ENCODE measurements at regions not wholly inside any gene's neighbourhood (a gene's known extent, or its start where the extent isn't known, plus 50 kb on each side); places are given as distances from the start of the nearest gene placed in this dataset.

DNA sequence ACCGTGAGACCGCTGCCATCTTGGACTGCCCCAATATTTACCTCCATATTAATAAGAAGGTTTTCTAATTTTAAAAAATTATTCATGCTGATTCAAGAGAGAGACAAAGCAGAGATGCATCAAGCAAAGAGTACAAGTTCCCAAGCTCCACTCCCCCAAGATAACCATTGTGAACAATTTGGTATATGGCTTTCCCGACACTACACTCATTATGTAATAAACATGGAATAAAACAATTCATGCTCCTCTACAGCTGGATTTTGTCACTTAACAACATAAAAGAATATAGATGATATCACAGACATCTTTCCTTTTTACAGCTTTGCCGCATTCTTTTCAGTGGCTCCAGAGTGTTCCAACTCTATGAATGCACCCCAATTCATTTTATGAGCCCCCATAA lies 307.6 kb downstream of the FGFR2 start:
- Mint-ChIP-seq H3K4me1 (peaks cover 39% of the 10 kb centered on the region), H3K4me3 (no peak overlapping the region), H3K27me3 (ENCODE audit: insufficient read depth, low read depth, poor library complexity) (peaks cover 1% of the 10 kb centered on the region)

DNA sequence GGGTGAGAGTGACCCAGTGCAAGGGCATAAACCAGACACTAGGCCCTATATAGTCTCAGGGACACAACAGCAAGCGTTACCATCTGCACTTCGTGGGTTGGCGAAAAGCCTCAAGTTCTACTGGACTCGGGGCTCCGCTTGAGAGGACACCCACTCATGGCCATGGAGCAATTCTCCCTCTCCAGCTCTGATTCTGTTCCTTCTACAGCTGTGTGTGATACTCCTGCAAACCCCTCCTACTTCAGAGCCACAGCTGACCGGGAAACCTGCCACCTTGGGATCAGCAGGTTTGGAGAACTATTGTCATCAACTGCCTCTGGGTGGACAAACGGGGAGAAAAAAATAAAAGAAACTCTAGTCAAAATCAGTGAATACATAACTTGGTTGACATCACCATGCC lies 306.9 kb downstream of the FGFR2 start:
- H3K4me3 ChIP-seq = no peak overlapping the region
- no peaks in the 10 kb centered on the region for H3K36me3 ChIP-seq (ENCODE audit: insufficient read depth)
- no peak overlapping the region for H3K4me2 ChIP-seq
- Mint-ChIP-seq H3K4me3 (no peak overlapping the region), H3K9me3 (peaks cover 12% of the 10 kb centered on the region; the same call in 2 of the 3 replicates), H3K4me1 (peaks cover 37% of the 10 kb centered on the region), H3K27ac (no peak overlapping the region), H3K36me3 (ENCODE audit: low read depth) (peaks cover 13% of the 10 kb centered on the region), H3K27me3 (ENCODE audit: insufficient read depth, low read depth, poor library complexity) (peaks cover 1% of the 10 kb centered on the region)
- H4K20me1 ChIP-seq (replicated peaks; ENCODE audit: insufficient read depth) = no peaks in the 10 kb centered on the region
- no peaks in the 10 kb centered on the region for H3K27me3 ChIP-seq (ENCODE audit: insufficient read depth)
- H3K4me1 ChIP-seq (ENCODE audit: insufficient read depth) = peaks cover 25% of the 10 kb centered on the region
- no peak for DNase-seq (ENCODE audit: low spot score)
- no peaks in the 10 kb centered on the region for H3F3A ChIP-seq (replicated peaks; ENCODE audit: low read depth)
- no peak for ATAC-seq
- H3K9me2 ChIP-seq (ENCODE audit: insufficient read depth) = peaks cover 15% of the 10 kb centered on the region
- H3K27ac ChIP-seq (ENCODE audit: low read depth) = no peak overlapping the region
- no peaks in the 10 kb centered on the region for H3K79me2 ChIP-seq (replicated peaks; ENCODE audit: insufficient read depth)
- no peak overlapping the region; the same call in 1 of the 2 replicates for H2AFZ ChIP-seq
- TF ChIP-seq ZNF331 (CRISPR knock-in tag; IDR thresholded peaks at IDR 0.05; ENCODE audit: low read depth) (no peak), EZH2phosphoT487 (IDR thresholded peaks at IDR 0.05; ENCODE audit: unreplicated experiment) (no peak), STAT1 (IDR thresholded peaks at IDR 0.05; ENCODE audit: unreplicated experiment) (no peak), NANOG (IDR thresholded peaks at IDR 0.05; ENCODE audit: borderline replicate concordance) (no peak), JUNB (IDR thresholded peaks at IDR 0.05; ENCODE audit: unreplicated experiment) (no peak), ZNF114 (CRISPR knock-in tag; IDR thresholded peaks at IDR 0.05) (no peak), CREB1 (CRISPR knock-in tag; IDR thresholded peaks at IDR 0.05; ENCODE audit: low read depth) (no peak)
- TF ChIP-seq, protein P1, sequence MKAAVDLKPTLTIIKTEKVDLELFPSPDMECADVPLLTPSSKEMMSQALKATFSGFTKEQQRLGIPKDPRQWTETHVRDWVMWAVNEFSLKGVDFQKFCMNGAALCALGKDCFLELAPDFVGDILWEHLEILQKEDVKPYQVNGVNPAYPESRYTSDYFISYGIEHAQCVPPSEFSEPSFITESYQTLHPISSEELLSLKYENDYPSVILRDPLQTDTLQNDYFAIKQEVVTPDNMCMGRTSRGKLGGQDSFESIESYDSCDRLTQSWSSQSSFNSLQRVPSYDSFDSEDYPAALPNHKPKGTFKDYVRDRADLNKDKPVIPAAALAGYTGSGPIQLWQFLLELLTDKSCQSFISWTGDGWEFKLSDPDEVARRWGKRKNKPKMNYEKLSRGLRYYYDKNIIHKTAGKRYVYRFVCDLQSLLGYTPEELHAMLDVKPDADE (IDR thresholded peaks at IDR 0.05) = no peak
- TF ChIP-seq, protein P2, sequence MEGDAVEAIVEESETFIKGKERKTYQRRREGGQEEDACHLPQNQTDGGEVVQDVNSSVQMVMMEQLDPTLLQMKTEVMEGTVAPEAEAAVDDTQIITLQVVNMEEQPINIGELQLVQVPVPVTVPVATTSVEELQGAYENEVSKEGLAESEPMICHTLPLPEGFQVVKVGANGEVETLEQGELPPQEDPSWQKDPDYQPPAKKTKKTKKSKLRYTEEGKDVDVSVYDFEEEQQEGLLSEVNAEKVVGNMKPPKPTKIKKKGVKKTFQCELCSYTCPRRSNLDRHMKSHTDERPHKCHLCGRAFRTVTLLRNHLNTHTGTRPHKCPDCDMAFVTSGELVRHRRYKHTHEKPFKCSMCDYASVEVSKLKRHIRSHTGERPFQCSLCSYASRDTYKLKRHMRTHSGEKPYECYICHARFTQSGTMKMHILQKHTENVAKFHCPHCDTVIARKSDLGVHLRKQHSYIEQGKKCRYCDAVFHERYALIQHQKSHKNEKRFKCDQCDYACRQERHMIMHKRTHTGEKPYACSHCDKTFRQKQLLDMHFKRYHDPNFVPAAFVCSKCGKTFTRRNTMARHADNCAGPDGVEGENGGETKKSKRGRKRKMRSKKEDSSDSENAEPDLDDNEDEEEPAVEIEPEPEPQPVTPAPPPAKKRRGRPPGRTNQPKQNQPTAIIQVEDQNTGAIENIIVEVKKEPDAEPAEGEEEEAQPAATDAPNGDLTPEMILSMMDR (conservative IDR thresholded peaks at IDR 0.05; ENCODE audit: low read depth in 2 of 2) = no peak

More for the DNA sequence above, 307.6 kb downstream of the FGFR2 start:
- Histone ChIP-seq H4K20me1 (replicated peaks; ENCODE audit: insufficient read depth) (no peaks in the 10 kb centered on the region), H3K9me2 (ENCODE audit: insufficient read depth) (peaks cover 16% of the 10 kb centered on the region), H2AFZ (no peak overlapping the region), H3K79me2 (replicated peaks; ENCODE audit: insufficient read depth) (no peaks in the 10 kb centered on the region), H3K4me3 (no peak overlapping the region), H3K36me3 (ENCODE audit: insufficient read depth) (no peaks in the 10 kb centered on the region), H3F3A (replicated peaks; ENCODE audit: low read depth) (no peaks in the 10 kb centered on the region), H3K4me2 (no peak overlapping the region), H3K4me1 (ENCODE audit: insufficient read depth) (peaks cover 25% of the 10 kb centered on the region), H3K27me3 (ENCODE audit: insufficient read depth) (no peaks in the 10 kb centered on the region), H3K27ac (ENCODE audit: low read depth) (no peak overlapping the region)
- TF ChIP-seq STAT1 (IDR thresholded peaks at IDR 0.05; ENCODE audit: unreplicated experiment) (no peak), EZH2phosphoT487 (IDR thresholded peaks at IDR 0.05; ENCODE audit: unreplicated experiment) (no peak), ZNF114 (CRISPR knock-in tag; IDR thresholded peaks at IDR 0.05) (no peak)
- TF ChIP-seq, protein P3, sequence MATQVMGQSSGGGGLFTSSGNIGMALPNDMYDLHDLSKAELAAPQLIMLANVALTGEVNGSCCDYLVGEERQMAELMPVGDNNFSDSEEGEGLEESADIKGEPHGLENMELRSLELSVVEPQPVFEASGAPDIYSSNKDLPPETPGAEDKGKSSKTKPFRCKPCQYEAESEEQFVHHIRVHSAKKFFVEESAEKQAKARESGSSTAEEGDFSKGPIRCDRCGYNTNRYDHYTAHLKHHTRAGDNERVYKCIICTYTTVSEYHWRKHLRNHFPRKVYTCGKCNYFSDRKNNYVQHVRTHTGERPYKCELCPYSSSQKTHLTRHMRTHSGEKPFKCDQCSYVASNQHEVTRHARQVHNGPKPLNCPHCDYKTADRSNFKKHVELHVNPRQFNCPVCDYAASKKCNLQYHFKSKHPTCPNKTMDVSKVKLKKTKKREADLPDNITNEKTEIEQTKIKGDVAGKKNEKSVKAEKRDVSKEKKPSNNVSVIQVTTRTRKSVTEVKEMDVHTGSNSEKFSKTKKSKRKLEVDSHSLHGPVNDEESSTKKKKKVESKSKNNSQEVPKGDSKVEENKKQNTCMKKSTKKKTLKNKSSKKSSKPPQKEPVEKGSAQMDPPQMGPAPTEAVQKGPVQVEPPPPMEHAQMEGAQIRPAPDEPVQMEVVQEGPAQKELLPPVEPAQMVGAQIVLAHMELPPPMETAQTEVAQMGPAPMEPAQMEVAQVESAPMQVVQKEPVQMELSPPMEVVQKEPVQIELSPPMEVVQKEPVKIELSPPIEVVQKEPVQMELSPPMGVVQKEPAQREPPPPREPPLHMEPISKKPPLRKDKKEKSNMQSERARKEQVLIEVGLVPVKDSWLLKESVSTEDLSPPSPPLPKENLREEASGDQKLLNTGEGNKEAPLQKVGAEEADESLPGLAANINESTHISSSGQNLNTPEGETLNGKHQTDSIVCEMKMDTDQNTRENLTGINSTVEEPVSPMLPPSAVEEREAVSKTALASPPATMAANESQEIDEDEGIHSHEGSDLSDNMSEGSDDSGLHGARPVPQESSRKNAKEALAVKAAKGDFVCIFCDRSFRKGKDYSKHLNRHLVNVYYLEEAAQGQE (IDR thresholded peaks at IDR 0.05; ENCODE audit: unreplicated experiment) = no peak
- Mint-ChIP-seq H3K27ac (no peak overlapping the region), H3K9me3 (peaks cover 12% of the 10 kb centered on the region; the same call in 2 of the 3 replicates), H3K36me3 (ENCODE audit: low read depth) (peaks cover 13% of the 10 kb centered on the region)
- DNase-seq (ENCODE audit: low spot score) = no peak
- no peak for ATAC-seq

Data from GM23338 (cell line).